PC-9 (cell line): ENCODE measurements at regions not wholly inside any gene's neighbourhood (a gene's known extent, or its start where the extent isn't known, plus 50 kb on each side); places are given as distances from the start of the nearest gene placed in this dataset.

Experiments
- BruUV-seq: library from RNA; stranded (reverse); fragments of 400-500 nt; replicated peaks from 2 replicates; lab custom pipeline; 2021; lab: Mats Ljungman, UMichigan
- CTCF ChIA-PET: fragments of 300-600 bp; sonication (Branson Sonifier 250); formaldehyde crosslinking; loops from one replicate; lab custom pipeline; 2022; ENCODE audit warnings: antibody characterized with exemption; lab: Charles Lee
- POLR2A ChIA-PET: fragments of 300-600 bp; sonication (Branson Sonifier 250); formaldehyde crosslinking; loops from one replicate; lab custom pipeline; 2022; ENCODE audit warnings: antibody characterized with exemption; ENCODE audit not compliant: unreplicated experiment; lab: Charles Lee
- DNase-seq, 2 experiments: peaks; one replicate each; pipeline versions ENCODE4 v3.0.0 to v3.0.0-alpha.2; 2015 to 2022; ENCODE audit warnings: mixed read lengths in 1 of 2
- H2AFZ ChIP-seq: fragments of 200-600 bp; sonication (generic); 2 replicates; pipeline ENCODE4 v1.8.1; 2017; ENCODE audit warnings: antibody characterized with exemption
- H3F3A ChIP-seq: fragments of 200-600 bp; sonication (generic); 2 replicates; pipeline ENCODE4 v1.8.1; 2017; ENCODE audit warnings: antibody characterized with exemption, mild to moderate bottlenecking, low read depth; ENCODE audit not compliant: insufficient read depth
- H3K27ac ChIP-seq: fragments of 200-600 bp; sonication (generic); 2 replicates; pipeline ENCODE4 v1.6.1; 2016; ENCODE audit warnings: mixed run types
- H3K27me3 ChIP-seq: fragments of 200-600 bp; sonication (generic); 2 replicates; pipeline ENCODE4 v1.6.1; 2016; ENCODE audit warnings: low read depth, mixed run types; ENCODE audit not compliant: insufficient read depth
- H3K36me3 ChIP-seq: fragments of 200-600 bp; sonication (generic); 2 replicates; pipeline ENCODE4 v1.6.1; 2016; ENCODE audit warnings: low read depth, mixed run types
- H3K4me1 ChIP-seq: fragments of 200-600 bp; sonication (generic); replicated peaks from 2 replicates; pipeline ENCODE4 v1.6.1; 2016; ENCODE audit warnings: mixed run types; ENCODE audit not compliant: insufficient read depth
- H3K4me2 ChIP-seq: fragments of 200-600 bp; sonication (generic); 2 replicates; pipeline ENCODE4 v1.6.1; 2017; ENCODE audit warnings: mixed run types
- H3K4me3 ChIP-seq: fragments of 200-600 bp; sonication (generic); 2 replicates; pipeline ENCODE4 v1.6.1; 2016; ENCODE audit warnings: mixed run types
- H3K79me2 ChIP-seq: fragments of 200-600 bp; sonication (generic); 2 replicates; pipeline ENCODE4 v1.6.1; 2017; ENCODE audit warnings: low read depth, mixed run types
- H3K9me2 ChIP-seq: fragments of 200-600 bp; sonication (generic); 2 replicates; pipeline ENCODE4 v1.8.1; 2017; ENCODE audit warnings: mild to moderate bottlenecking; ENCODE audit not compliant: insufficient read depth
- H3K9me3 ChIP-seq: fragments of 200-600 bp; sonication (generic); 2 replicates; pipeline ENCODE4 v1.8.1; 2016; ENCODE audit warnings: low read depth; ENCODE audit not compliant: insufficient read depth
- H4K20me1 ChIP-seq: fragments of 200-600 bp; sonication (generic); 2 replicates; pipeline ENCODE4 v1.8.1; 2017; ENCODE audit not compliant: insufficient read depth
- EZH2 ChIP-seq: fragments of 200-600 bp; sonication (generic); IDR thresholded peaks from 2 replicates; pipeline ENCODE4 v1.8.0; 2017; ENCODE audit warnings: antibody characterized with exemption, low read depth
- intact Hi-C: fragments of 100-400 bp; cut with micrococcal nuclease; formaldehyde crosslinking; loops from one replicate; pipeline ENCODE4 v1.10.0; 2022; ENCODE audit not compliant: unreplicated experiment
- TF ChIP-seq, protein P1 (sequence below): fragments of 200-600 bp; sonication (generic); conservative IDR thresholded peaks from 2 replicates; pipeline ENCODE4 v1.6.1; 2017; ENCODE audit warnings: mixed run types, antibody characterized with exemption, mild to moderate bottlenecking, moderate library complexity

DNA sequence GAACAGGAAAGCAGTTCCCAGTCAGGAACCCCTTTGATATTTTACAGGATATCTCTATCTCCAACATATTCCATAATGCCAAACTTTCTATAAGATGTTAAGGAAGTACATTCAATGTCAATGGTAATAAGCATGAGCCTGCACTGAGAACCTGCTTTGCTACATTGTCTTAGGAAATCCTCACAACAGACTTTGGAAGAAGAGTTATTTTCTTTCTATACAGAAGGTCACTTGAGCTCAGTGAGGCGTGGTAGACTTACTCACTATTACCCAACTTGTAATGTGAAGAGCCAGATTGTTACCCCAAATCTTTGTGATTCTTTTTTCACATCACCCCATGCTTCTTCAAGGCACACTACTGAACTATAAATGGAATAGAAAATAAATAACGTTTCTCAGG is 435.9 kb downstream of the DNAH5 start:
- H4K20me1 ChIP-seq: no peaks in the 10 kb centered on the region
- H3K4me2 ChIP-seq: no peak overlapping the region
- TF ChIP-seq EZH2: no peak
- TF ChIP-seq, protein P1, sequence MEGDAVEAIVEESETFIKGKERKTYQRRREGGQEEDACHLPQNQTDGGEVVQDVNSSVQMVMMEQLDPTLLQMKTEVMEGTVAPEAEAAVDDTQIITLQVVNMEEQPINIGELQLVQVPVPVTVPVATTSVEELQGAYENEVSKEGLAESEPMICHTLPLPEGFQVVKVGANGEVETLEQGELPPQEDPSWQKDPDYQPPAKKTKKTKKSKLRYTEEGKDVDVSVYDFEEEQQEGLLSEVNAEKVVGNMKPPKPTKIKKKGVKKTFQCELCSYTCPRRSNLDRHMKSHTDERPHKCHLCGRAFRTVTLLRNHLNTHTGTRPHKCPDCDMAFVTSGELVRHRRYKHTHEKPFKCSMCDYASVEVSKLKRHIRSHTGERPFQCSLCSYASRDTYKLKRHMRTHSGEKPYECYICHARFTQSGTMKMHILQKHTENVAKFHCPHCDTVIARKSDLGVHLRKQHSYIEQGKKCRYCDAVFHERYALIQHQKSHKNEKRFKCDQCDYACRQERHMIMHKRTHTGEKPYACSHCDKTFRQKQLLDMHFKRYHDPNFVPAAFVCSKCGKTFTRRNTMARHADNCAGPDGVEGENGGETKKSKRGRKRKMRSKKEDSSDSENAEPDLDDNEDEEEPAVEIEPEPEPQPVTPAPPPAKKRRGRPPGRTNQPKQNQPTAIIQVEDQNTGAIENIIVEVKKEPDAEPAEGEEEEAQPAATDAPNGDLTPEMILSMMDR: no peak
- no peak overlapping the region for H2AFZ ChIP-seq
- H3F3A ChIP-seq: no peaks in the 10 kb centered on the region
- POLR2A ChIA-PET: no interaction called here
- H3K36me3 ChIP-seq: no peaks in the 10 kb centered on the region
- intact Hi-C loops: no loop called here
- CTCF ChIA-PET: no interaction called here
- H3K4me3 ChIP-seq: no peak overlapping the region
- no peak overlapping the region for H3K27ac ChIP-seq
- H3K27me3 ChIP-seq: no peaks in the 10 kb centered on the region
- BruUV-seq: no TSS peak
- no peaks in the 10 kb centered on the region for H3K9me2 ChIP-seq
- H3K4me1 ChIP-seq: no peaks in the 10 kb centered on the region
- no peak for DNase-seq
- H3K9me3 ChIP-seq: no peaks in the 10 kb centered on the region
- H3K79me2 ChIP-seq: no peaks in the 10 kb centered on the region

DNA sequence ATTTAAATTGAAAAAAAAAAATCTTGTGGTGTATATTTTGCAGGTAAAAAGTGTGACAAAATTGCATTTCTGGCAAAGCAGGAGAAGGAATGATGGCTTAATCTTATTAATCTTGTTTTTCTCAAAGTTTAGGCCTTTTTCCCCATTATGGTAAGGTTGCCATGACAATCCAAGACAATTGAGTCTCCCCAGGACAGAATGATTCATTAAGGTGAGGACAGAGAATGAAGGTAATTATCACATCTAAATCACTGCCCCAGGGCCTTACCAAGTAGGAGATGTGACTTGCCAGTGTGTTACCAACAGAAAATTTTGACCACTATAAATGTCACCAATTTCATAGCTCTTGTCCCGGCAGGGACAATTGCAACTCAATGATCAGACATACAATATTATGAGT is 439.2 kb downstream of the DNAH5 start:
- DNase-seq: no peak
- no peaks in the 10 kb centered on the region for H3K9me2 ChIP-seq
- H3K4me1 ChIP-seq: no peaks in the 10 kb centered on the region
- TF ChIP-seq EZH2: no peak
- TF ChIP-seq, protein P1: no peak
- no peak overlapping the region for H2AFZ ChIP-seq
- H3K79me2 ChIP-seq: no peaks in the 10 kb centered on the region
- H3K36me3 ChIP-seq: no peaks in the 10 kb centered on the region
- no peaks in the 10 kb centered on the region for H3K9me3 ChIP-seq
- H3F3A ChIP-seq: no peaks in the 10 kb centered on the region
- CTCF ChIA-PET: no interaction called here
- H3K27ac ChIP-seq: no peak overlapping the region
- H3K27me3 ChIP-seq: no peaks in the 10 kb centered on the region
- POLR2A ChIA-PET: interaction anchor here (0.7 kb wide), 1 partner anchor 217 kb away, joined by 10 read pairs; no protein-coding TSS in a partner anchor
- intact Hi-C loops: no loop called here
- no peak overlapping the region for H3K4me3 ChIP-seq
- no peak overlapping the region for H3K4me2 ChIP-seq
- no TSS peak for BruUV-seq
- H4K20me1 ChIP-seq: no peaks in the 10 kb centered on the region

DNA sequence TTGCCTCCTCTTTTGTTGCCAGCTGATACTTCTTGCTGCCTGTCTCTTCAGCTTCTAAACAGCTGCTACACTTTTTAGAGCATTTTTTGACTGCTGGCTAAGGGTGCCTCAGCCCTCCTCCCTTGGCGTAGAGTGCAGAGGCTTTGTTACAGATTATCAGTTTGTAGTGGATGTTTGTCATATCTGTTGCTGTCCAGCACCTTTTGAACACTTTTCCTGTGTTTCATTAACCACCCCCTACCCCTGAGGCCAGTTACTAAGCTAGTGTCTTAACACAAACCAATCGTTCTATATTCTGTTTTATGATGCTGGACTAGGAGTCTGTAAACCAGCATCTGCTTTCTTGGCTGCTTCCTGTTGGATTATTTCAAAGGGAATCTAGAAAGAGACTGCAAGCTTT is 441.5 kb downstream of the DNAH5 start:
- Histone ChIP-seq H3K79me2 (no peaks in the 10 kb centered on the region), H3K9me3 (no peaks in the 10 kb centered on the region), H3K4me3 (no peak overlapping the region), H3K9me2 (no peaks in the 10 kb centered on the region), H2AFZ (no peak overlapping the region), H3K4me1 (no peaks in the 10 kb centered on the region), H4K20me1 (no peaks in the 10 kb centered on the region), H3K27ac (no peak overlapping the region), H3K36me3 (no peaks in the 10 kb centered on the region), H3K27me3 (no peaks in the 10 kb centered on the region), H3K4me2 (no peak overlapping the region), H3F3A (no peaks in the 10 kb centered on the region)
- ChIA-PET CTCF (no interaction called here), POLR2A (no interaction called here)
- TF ChIP-seq, protein P1: no peak
- no peak for TF ChIP-seq EZH2
- DNase-seq: no peak
- intact Hi-C loops: no loop called here
- BruUV-seq: no TSS peak
